ENCODE measurements at regions not wholly inside any gene's neighbourhood (a gene's known extent, or its start where the extent isn't known, plus 50 kb on each side); places are given as distances from the start of the nearest gene placed in this dataset.
A peak's percentile ranks its signal among the peaks of the same experiment; 100 is the strongest.

DNA sequence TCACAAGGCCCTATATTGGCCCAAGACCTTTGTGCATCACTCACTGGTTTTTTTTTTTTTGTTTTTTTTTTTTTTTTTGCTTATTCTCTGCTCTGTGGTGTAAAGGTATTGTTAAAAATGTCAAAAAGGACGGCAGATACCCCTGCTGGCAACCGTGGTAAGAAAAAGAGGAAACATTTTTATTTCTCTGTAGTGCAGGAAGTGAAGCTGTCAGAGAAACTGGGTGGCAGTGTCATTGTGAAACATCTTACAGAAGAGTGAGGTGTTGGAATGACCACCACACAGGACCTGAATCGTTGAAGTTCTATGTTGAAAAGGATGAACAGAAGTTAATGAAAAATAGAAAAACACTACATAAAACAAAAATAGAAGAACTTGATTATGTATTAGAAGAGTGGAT is 346.4 kb downstream of the FGF9 start:
- TF ChIP-seq, protein P1, sequence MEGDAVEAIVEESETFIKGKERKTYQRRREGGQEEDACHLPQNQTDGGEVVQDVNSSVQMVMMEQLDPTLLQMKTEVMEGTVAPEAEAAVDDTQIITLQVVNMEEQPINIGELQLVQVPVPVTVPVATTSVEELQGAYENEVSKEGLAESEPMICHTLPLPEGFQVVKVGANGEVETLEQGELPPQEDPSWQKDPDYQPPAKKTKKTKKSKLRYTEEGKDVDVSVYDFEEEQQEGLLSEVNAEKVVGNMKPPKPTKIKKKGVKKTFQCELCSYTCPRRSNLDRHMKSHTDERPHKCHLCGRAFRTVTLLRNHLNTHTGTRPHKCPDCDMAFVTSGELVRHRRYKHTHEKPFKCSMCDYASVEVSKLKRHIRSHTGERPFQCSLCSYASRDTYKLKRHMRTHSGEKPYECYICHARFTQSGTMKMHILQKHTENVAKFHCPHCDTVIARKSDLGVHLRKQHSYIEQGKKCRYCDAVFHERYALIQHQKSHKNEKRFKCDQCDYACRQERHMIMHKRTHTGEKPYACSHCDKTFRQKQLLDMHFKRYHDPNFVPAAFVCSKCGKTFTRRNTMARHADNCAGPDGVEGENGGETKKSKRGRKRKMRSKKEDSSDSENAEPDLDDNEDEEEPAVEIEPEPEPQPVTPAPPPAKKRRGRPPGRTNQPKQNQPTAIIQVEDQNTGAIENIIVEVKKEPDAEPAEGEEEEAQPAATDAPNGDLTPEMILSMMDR (IDR thresholded peaks at IDR 0.05; ENCODE audit: low read depth, low read length): no peak
- TF ChIP-seq POLR2A (IDR thresholded peaks at IDR 0.05; ENCODE audit: extremely low read depth, insufficient read length) (no peak), MAX (IDR thresholded peaks at IDR 0.05; ENCODE audit: low read depth, low read length) (peak; percentile 58)
